Osteocyte (in vitro differentiated cells): ENCODE measurements at regions not wholly inside any gene's neighbourhood (a gene's known extent, or its start where the extent isn't known, plus 50 kb on each side); places are given as distances from the start of the nearest gene placed in this dataset.
A peak's percentile ranks its signal among the peaks of the same experiment; 100 is the strongest.

Experiments
- DNase-seq: peaks from one replicate; pipeline ENCODE4 v3.0.0; 2021; ENCODE audit warnings: mixed read lengths; ENCODE audit not compliant: unreplicated experiment; ENCODE audit errors: extremely low spot score
- H3K27ac Mint-ChIP-seq: one replicate; pipeline ENCODE4 v1.8.0; 2021; ENCODE audit warnings: mild to moderate bottlenecking, mixed read lengths; ENCODE audit not compliant: unreplicated experiment
- H3K27me3 Mint-ChIP-seq: one replicate; pipeline ENCODE4 v1.8.0; 2021; ENCODE audit warnings: mixed read lengths; ENCODE audit not compliant: unreplicated experiment
- H3K36me3 Mint-ChIP-seq: one replicate; pipeline ENCODE4 v1.8.0; 2021; ENCODE audit warnings: mixed read lengths; ENCODE audit not compliant: unreplicated experiment
- H3K4me1 Mint-ChIP-seq: one replicate; pipeline ENCODE4 v1.8.0; 2021; ENCODE audit warnings: mixed read lengths; ENCODE audit not compliant: unreplicated experiment
- H3K4me3 Mint-ChIP-seq: one replicate; pipeline ENCODE4 v1.8.0; 2021; ENCODE audit warnings: mild to moderate bottlenecking, moderate library complexity, mixed read lengths; ENCODE audit not compliant: unreplicated experiment
- H3K9me3 Mint-ChIP-seq: one replicate; pipeline ENCODE4 v1.8.0; 2021; ENCODE audit warnings: mixed read lengths; ENCODE audit not compliant: unreplicated experiment
- TF ChIP-seq, protein P1 (sequence below): fragments of 200-600 bp; sonication (generic); IDR thresholded peaks from 2 replicates; pipeline ENCODE4 v1.5.0; 2021; ENCODE audit warnings: antibody characterized with exemption, mild to moderate bottlenecking, moderate library complexity

DNA sequence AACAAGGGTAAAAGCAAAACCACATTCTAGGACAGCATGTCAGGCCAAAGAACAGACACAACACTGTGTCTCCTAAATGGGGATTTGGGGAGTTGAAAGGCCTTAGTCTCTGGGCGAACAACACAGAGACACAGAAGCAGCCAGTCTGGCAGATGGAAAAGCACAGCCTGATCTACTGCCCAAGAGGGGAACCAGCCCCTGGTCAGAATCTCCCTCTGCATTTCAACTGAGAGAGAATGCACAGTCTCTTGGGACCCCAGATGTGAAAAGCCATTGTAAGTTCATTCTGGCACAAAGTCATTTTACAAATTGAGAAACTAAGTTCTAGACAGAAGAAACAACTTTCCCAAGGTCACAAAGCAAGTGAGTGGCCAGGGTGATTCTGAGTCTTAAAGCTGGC lies 331.7 kb downstream of the TNS1 start:
- TF ChIP-seq, protein P1, sequence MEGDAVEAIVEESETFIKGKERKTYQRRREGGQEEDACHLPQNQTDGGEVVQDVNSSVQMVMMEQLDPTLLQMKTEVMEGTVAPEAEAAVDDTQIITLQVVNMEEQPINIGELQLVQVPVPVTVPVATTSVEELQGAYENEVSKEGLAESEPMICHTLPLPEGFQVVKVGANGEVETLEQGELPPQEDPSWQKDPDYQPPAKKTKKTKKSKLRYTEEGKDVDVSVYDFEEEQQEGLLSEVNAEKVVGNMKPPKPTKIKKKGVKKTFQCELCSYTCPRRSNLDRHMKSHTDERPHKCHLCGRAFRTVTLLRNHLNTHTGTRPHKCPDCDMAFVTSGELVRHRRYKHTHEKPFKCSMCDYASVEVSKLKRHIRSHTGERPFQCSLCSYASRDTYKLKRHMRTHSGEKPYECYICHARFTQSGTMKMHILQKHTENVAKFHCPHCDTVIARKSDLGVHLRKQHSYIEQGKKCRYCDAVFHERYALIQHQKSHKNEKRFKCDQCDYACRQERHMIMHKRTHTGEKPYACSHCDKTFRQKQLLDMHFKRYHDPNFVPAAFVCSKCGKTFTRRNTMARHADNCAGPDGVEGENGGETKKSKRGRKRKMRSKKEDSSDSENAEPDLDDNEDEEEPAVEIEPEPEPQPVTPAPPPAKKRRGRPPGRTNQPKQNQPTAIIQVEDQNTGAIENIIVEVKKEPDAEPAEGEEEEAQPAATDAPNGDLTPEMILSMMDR, result no peak
- Mint-ChIP-seq H3K4me1 (peaks cover 34% of the 10 kb centered on the region), H3K4me3 (no peak overlapping the region), H3K27me3 (no peaks in the 10 kb centered on the region), H3K9me3 (peaks cover 3% of the 10 kb centered on the region), H3K36me3 (peaks cover 5% of the 10 kb centered on the region), H3K27ac (no peak overlapping the region)
- no peak for DNase-seq

DNA sequence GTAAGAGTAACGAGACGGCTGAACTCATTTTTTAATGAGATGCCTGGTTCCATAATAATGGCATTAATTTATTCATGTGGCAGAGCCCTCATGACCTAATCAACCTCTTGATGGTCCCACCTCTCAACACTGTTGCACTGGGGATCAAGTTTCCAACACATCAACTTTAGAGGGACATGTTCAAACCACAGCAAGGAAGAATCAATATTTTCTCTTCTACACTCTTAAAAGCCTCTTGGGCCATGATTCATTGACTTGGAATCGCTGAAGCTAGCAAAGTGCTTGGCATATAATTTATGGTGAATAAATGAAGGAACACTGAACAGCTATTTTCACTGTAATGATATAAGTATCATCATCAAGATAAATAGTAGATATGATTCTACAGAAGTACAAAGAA lies 333.0 kb downstream of the TNS1 start:
- TF ChIP-seq, protein P1, result no peak
- peaks cover 38% of the 10 kb centered on the region for H3K4me1 Mint-ChIP-seq
- no peaks in the 10 kb centered on the region for H3K27me3 Mint-ChIP-seq
- H3K27ac Mint-ChIP-seq, result no peak overlapping the region
- H3K36me3 Mint-ChIP-seq, result peaks cover 3% of the 10 kb centered on the region
- H3K4me3 Mint-ChIP-seq, result no peak overlapping the region
- peaks cover 4% of the 10 kb centered on the region for H3K9me3 Mint-ChIP-seq
- no peak for DNase-seq

DNA sequence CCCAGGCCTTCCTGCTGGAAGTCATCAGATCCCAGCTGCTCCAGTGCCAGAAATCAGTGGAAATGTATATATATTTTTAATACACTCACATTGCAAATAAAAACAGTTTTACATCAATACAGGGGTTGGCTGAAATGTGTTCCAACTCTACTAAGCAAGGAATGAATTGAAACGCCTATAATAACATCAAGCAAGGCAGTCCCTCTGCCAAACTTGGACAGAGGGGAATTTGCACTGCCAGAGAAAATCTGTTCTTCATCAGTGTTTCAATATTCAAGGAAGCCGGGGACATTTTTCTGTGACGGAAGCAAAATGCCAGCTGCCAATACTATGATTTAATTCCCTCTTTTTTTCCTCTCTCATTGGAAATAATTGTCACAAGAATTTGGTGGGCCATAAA lies 335.3 kb downstream of the TNS1 start:
- H3K27ac Mint-ChIP-seq, result peak overlapping the region; percentile 86
- peaks cover 6% of the 10 kb centered on the region for H3K36me3 Mint-ChIP-seq
- DNase-seq, result no peak
- no peak overlapping the region for H3K4me3 Mint-ChIP-seq
- peaks cover 51% of the 10 kb centered on the region for H3K4me1 Mint-ChIP-seq
- peaks cover 5% of the 10 kb centered on the region for H3K9me3 Mint-ChIP-seq
- H3K27me3 Mint-ChIP-seq, result no peaks in the 10 kb centered on the region
- TF ChIP-seq, protein P1, result no peak

DNA sequence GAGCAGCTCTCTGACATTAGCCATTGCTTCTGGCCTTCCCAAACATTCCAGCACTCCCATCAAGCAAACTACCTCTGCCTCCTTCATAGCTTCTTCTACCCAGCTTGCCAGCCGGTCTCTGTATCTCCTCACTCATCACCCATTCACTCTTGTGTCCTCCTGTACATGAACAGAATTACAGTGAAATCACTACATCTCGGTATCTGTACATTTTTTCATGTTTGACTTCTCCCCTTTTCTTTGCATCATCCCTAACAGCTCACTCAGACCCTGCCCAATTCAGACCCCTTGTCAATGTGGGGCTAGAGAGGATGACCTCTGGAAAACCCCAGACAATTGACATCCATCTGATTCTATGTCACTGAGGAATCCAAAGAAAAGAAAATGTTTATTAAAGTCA lies 335.8 kb downstream of the TNS1 start:
- no peak for DNase-seq
- Mint-ChIP-seq H3K4me3 (no peak overlapping the region), H3K9me3 (peaks cover 5% of the 10 kb centered on the region), H3K36me3 (peaks cover 6% of the 10 kb centered on the region), H3K4me1 (peaks cover 53% of the 10 kb centered on the region), H3K27ac (peak overlapping the region; percentile 86), H3K27me3 (no peaks in the 10 kb centered on the region)
- TF ChIP-seq, protein P1, result no peak

DNA sequence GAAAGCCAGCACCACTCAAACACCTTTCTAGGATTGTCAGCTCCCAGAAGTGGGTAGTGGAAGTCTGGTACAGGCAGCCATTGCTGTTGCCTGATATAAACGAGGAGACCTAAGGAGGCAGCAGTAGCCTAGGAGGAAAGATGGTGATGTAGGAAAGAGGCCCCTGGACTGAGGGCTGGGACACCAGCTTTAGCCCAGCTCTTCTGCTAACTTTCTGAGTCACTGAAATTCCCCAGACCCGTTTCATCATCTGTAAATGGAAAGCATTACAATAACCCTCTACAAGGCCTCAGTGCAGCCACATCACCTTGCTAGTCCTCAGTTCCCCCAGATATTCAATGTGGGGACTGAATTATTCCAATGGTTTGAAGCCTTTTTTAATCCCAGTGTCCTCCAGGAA lies 336.5 kb downstream of the TNS1 start:
- peak overlapping the region; percentile 62 for H3K27ac Mint-ChIP-seq
- no peak overlapping the region for H3K4me3 Mint-ChIP-seq
- no peaks in the 10 kb centered on the region for H3K27me3 Mint-ChIP-seq
- peaks cover 5% of the 10 kb centered on the region for H3K9me3 Mint-ChIP-seq
- DNase-seq, result no peak
- TF ChIP-seq, protein P1, result no peak
- H3K36me3 Mint-ChIP-seq, result peaks cover 3% of the 10 kb centered on the region
- H3K4me1 Mint-ChIP-seq, result peaks cover 60% of the 10 kb centered on the region
